ENCODE measurements at regions not wholly inside any gene's neighbourhood (a gene's known extent, or its start where the extent isn't known, plus 50 kb on each side); places are given as distances from the start of the nearest gene placed in this dataset.

- Histone ChIP-seq H3K9me3 (replicated peaks) (no peaks in the 10 kb centered on the region), H3K36me3 (no peaks in the 10 kb centered on the region), H3K27me3 (replicated peaks) (no peaks in the 10 kb centered on the region), H3K4me1 (replicated peaks) (no peaks in the 10 kb centered on the region), H3K27ac (no peak overlapping the region), H3K4me3 (no peak overlapping the region)
- no peak for DNase-seq (ENCODE audit: low read depth in 1 of 2, low spot score in 2 of 2)
These were observed 1144.1 kb upstream of the IGFBP7 start for GRCh38 chr4:58254291-58254690.

GRCh38 chr4:58252656-58253055, 1142.5 kb upstream of the IGFBP7 start:
- Histone ChIP-seq H3K4me3 (no peak overlapping the region), H3K27me3 (replicated peaks) (no peaks in the 10 kb centered on the region), H3K36me3 (no peaks in the 10 kb centered on the region), H3K27ac (no peak overlapping the region), H3K4me1 (replicated peaks) (no peaks in the 10 kb centered on the region), H3K9me3 (replicated peaks) (no peaks in the 10 kb centered on the region)
- DNase-seq (ENCODE audit: low read depth in 1 of 2, low spot score in 2 of 2), result no peak

GRCh38 chr4:58247792-58248191, 1137.6 kb upstream of the IGFBP7 start:
- DNase-seq (ENCODE audit: low read depth in 1 of 2, low spot score in 2 of 2), result no peak
- Histone ChIP-seq H3K4me1 (replicated peaks) (no peaks in the 10 kb centered on the region), H3K27me3 (replicated peaks) (no peaks in the 10 kb centered on the region), H3K27ac (no peak overlapping the region), H3K36me3 (no peaks in the 10 kb centered on the region), H3K9me3 (replicated peaks) (no peaks in the 10 kb centered on the region), H3K4me3 (no peak overlapping the region)

GRCh38 chr4:58225460-58225859, 1115.3 kb upstream of the IGFBP7 start:
- H3K27ac ChIP-seq, result no peak overlapping the region
- no peak for DNase-seq (ENCODE audit: low read depth in 1 of 2, low spot score in 2 of 2)
- H3K36me3 ChIP-seq, result no peaks in the 10 kb centered on the region
- H3K4me1 ChIP-seq (replicated peaks), result no peaks in the 10 kb centered on the region
- H3K9me3 ChIP-seq (replicated peaks), result no peaks in the 10 kb centered on the region
- no peak overlapping the region for H3K4me3 ChIP-seq
- H3K27me3 ChIP-seq (replicated peaks), result no peaks in the 10 kb centered on the region

- Histone ChIP-seq H3K27me3 (replicated peaks) (no peaks in the 10 kb centered on the region), H3K9me3 (replicated peaks) (no peaks in the 10 kb centered on the region), H3K4me1 (replicated peaks) (no peaks in the 10 kb centered on the region), H3K27ac (no peak overlapping the region), H3K36me3 (no peaks in the 10 kb centered on the region), H3K4me3 (no peak overlapping the region)
- DNase-seq (ENCODE audit: low read depth in 1 of 2, low spot score in 2 of 2), result no peak
These were observed 1109.0 kb upstream of the IGFBP7 start for GRCh38 chr4:58219179-58219578.

GRCh38 chr4:58216461-58216860, 1106.3 kb upstream of the IGFBP7 start:
- H3K36me3 ChIP-seq, result no peaks in the 10 kb centered on the region

GRCh38 chr4:58214376-58214775, 1104.2 kb upstream of the IGFBP7 start:
- no peaks in the 10 kb centered on the region for H3K27me3 ChIP-seq (replicated peaks)
- no peaks in the 10 kb centered on the region for H3K9me3 ChIP-seq (replicated peaks)
- no peaks in the 10 kb centered on the region for H3K4me1 ChIP-seq (replicated peaks)
- H3K36me3 ChIP-seq, result no peaks in the 10 kb centered on the region
- DNase-seq (ENCODE audit: low read depth in 1 of 2, low spot score in 2 of 2), result no peak
- H3K4me3 ChIP-seq, result no peak overlapping the region
- no peak overlapping the region for H3K27ac ChIP-seq

More at GRCh38 chr4:58216461-58216860, 1106.3 kb upstream of the IGFBP7 start:
- DNase-seq (ENCODE audit: low read depth in 1 of 2, low spot score in 2 of 2), result no peak
- Histone ChIP-seq H3K27me3 (replicated peaks) (no peaks in the 10 kb centered on the region), H3K4me1 (replicated peaks) (no peaks in the 10 kb centered on the region), H3K27ac (no peak overlapping the region), H3K4me3 (no peak overlapping the region), H3K9me3 (replicated peaks) (no peaks in the 10 kb centered on the region)

GRCh38 chr4:58209551-58209950, 1099.4 kb upstream of the IGFBP7 start:
- DNase-seq (ENCODE audit: low read depth in 1 of 2, low spot score in 2 of 2), result no peak
- no peaks in the 10 kb centered on the region for H3K9me3 ChIP-seq (replicated peaks)
- no peak overlapping the region for H3K4me3 ChIP-seq
- no peaks in the 10 kb centered on the region for H3K4me1 ChIP-seq (replicated peaks)
- no peaks in the 10 kb centered on the region for H3K27me3 ChIP-seq (replicated peaks)
- H3K27ac ChIP-seq, result no peak overlapping the region
- no peaks in the 10 kb centered on the region for H3K36me3 ChIP-seq

GRCh38 chr4:58209001-58209400, 1098.8 kb upstream of the IGFBP7 start:
- no peak for DNase-seq (ENCODE audit: low read depth in 1 of 2, low spot score in 2 of 2)
- H3K9me3 ChIP-seq (replicated peaks), result no peaks in the 10 kb centered on the region
- H3K4me3 ChIP-seq, result no peak overlapping the region
- H3K4me1 ChIP-seq (replicated peaks), result no peaks in the 10 kb centered on the region
- H3K36me3 ChIP-seq, result no peaks in the 10 kb centered on the region
- H3K27me3 ChIP-seq (replicated peaks), result no peaks in the 10 kb centered on the region
- H3K27ac ChIP-seq, result no peak overlapping the region

- no peak for DNase-seq (ENCODE audit: low read depth in 1 of 2, low spot score in 2 of 2)
- Histone ChIP-seq H3K27ac (no peak overlapping the region), H3K9me3 (replicated peaks) (no peaks in the 10 kb centered on the region), H3K36me3 (no peaks in the 10 kb centered on the region), H3K4me3 (no peak overlapping the region), H3K4me1 (replicated peaks) (no peaks in the 10 kb centered on the region), H3K27me3 (replicated peaks) (no peaks in the 10 kb centered on the region)
These were observed 1095.5 kb upstream of the IGFBP7 start for GRCh38 chr4:58205446-58206235.

- no peak overlapping the region for H3K4me3 ChIP-seq
- DNase-seq (ENCODE audit: low read depth in 1 of 2, low spot score in 2 of 2), result no peak
- no peaks in the 10 kb centered on the region for H3K4me1 ChIP-seq (replicated peaks)
These were observed 1082.0 kb upstream of the IGFBP7 start for GRCh38 chr4:58192217-58192616.

GRCh38 chr4:58191109-58191508, 1080.9 kb upstream of the IGFBP7 start:
- Histone ChIP-seq H3K4me1 (replicated peaks) (no peaks in the 10 kb centered on the region), H3K27me3 (replicated peaks) (no peaks in the 10 kb centered on the region), H3K4me3 (no peak overlapping the region), H3K9me3 (replicated peaks) (no peaks in the 10 kb centered on the region), H3K36me3 (no peaks in the 10 kb centered on the region), H3K27ac (no peak overlapping the region)
- DNase-seq (ENCODE audit: low read depth in 1 of 2, low spot score in 2 of 2), result no peak

More at GRCh38 chr4:58192217-58192616, 1082.0 kb upstream of the IGFBP7 start:
- H3K9me3 ChIP-seq (replicated peaks), result no peaks in the 10 kb centered on the region
- no peaks in the 10 kb centered on the region for H3K27me3 ChIP-seq (replicated peaks)
- H3K27ac ChIP-seq, result no peak overlapping the region
- H3K36me3 ChIP-seq, result no peaks in the 10 kb centered on the region

GRCh38 chr4:58188316-58188715, 1078.1 kb upstream of the IGFBP7 start:
- Histone ChIP-seq H3K9me3 (replicated peaks) (no peaks in the 10 kb centered on the region), H3K4me3 (no peak overlapping the region), H3K4me1 (replicated peaks) (no peaks in the 10 kb centered on the region), H3K27ac (no peak overlapping the region), H3K36me3 (no peaks in the 10 kb centered on the region), H3K27me3 (replicated peaks) (no peaks in the 10 kb centered on the region)
- DNase-seq (ENCODE audit: low read depth in 1 of 2, low spot score in 2 of 2), result no peak

- H3K4me1 ChIP-seq (replicated peaks), result no peaks in the 10 kb centered on the region
- no peak overlapping the region for H3K4me3 ChIP-seq
- DNase-seq (ENCODE audit: low read depth in 1 of 2, low spot score in 2 of 2), result no peak
- no peak overlapping the region for H3K27ac ChIP-seq
- H3K27me3 ChIP-seq (replicated peaks), result no peaks in the 10 kb centered on the region
- no peaks in the 10 kb centered on the region for H3K9me3 ChIP-seq (replicated peaks)
- H3K36me3 ChIP-seq, result no peaks in the 10 kb centered on the region
These were observed 1064.8 kb upstream of the IGFBP7 start for GRCh38 chr4:58175024-58175423.

- no peak overlapping the region for H3K27ac ChIP-seq
- H3K9me3 ChIP-seq (replicated peaks), result 0 out of 2 replicates have a peak, but pooled peaks cover 2% of the 10 kb centered on the region
- H3K4me3 ChIP-seq, result no peak overlapping the region
- H3K36me3 ChIP-seq, result no peaks in the 10 kb centered on the region
- H3K27me3 ChIP-seq (replicated peaks), result no peaks in the 10 kb centered on the region
- H3K4me1 ChIP-seq (replicated peaks), result no peaks in the 10 kb centered on the region
- no peak for DNase-seq (ENCODE audit: low read depth in 1 of 2, low spot score in 2 of 2)
These were observed 1056.3 kb upstream of the IGFBP7 start for GRCh38 chr4:58166490-58166889.

Measured in SJSA1 (cell line).